Sciatic nerve (tissue), 2 donors: ENCODE measurements at regions not wholly inside any gene's neighbourhood (a gene's known extent, or its start where the extent isn't known, plus 50 kb on each side); places are given as distances from the start of the nearest gene placed in this dataset.

Experiments
- ATAC-seq: fragments of 200-7000 bp; cut with Tn5 transposase; one replicate; pipeline ENCODE4 v1.9.1; 2020; ENCODE audit warnings: mild to moderate bottlenecking, moderate library complexity
- DNase-seq: peaks from one replicate; pipeline ENCODE4 v3.0.0-alpha.2; 2020; ENCODE audit warnings: low spot score
- intact Hi-C: fragments of 100-400 bp; cut with DNase I; formaldehyde crosslinking; loops from one replicate; pipeline ENCODE4 v1.14.2; 2022
- donor health status: DM: no; HTN: no; CAD: no.
- donor health status: DM: no; HTN: no; CAD: no.

GRCh38 chr12:93039930-93040329 is 110.8 kb upstream of the EEA1 start:
- no peak for ATAC-seq
- intact Hi-C loops = no loop called here
- DNase-seq = no peak

- no peak for DNase-seq
These were observed 111.3 kb upstream of the EEA1 start for GRCh38 chr12:93040367-93040766.

GRCh38 chr12:93041416-93041815 is 112.3 kb upstream of the EEA1 start:
- intact Hi-C loops = no loop called here
- ATAC-seq (no peak), DNase-seq (no peak)

More at GRCh38 chr12:93040367-93040766, 111.3 kb upstream of the EEA1 start:
- ATAC-seq = no peak
- intact Hi-C loops = no loop called here

- no peak for DNase-seq
- intact Hi-C loops = no loop called here
These were observed 113.2 kb upstream of the EEA1 start for GRCh38 chr12:93042283-93042682.

GRCh38 chr12:93042684-93043083 is 113.6 kb upstream of the EEA1 start:
- ATAC-seq = no peak
- DNase-seq = no peak
- intact Hi-C loops = no loop called here

More at GRCh38 chr12:93042283-93042682, 113.2 kb upstream of the EEA1 start:
- no peak for ATAC-seq

- no peak for ATAC-seq
- no peak for DNase-seq
- intact Hi-C loops = no loop called here
These were observed 114.2 kb upstream of the EEA1 start for GRCh38 chr12:93043192-93043876.

- intact Hi-C loops = no loop called here
- ATAC-seq = no peak
- no peak for DNase-seq
These were observed 114.7 kb upstream of the EEA1 start for GRCh38 chr12:93043877-93044209.

GRCh38 chr12:93047118-93047517 is 118.0 kb upstream of the EEA1 start:
- no peak for DNase-seq
- intact Hi-C loops = no loop called here
- no peak for ATAC-seq

- ATAC-seq (no peak), DNase-seq (no peak)
- intact Hi-C loops = no loop called here
These were observed 119.6 kb upstream of the EEA1 start for GRCh38 chr12:93048656-93049055.

GRCh38 chr12:93050026-93050747 is 121.1 kb upstream of the EEA1 start:
- DNase-seq = no peak
- ATAC-seq = peak; percentile 22
- intact Hi-C loops = no loop called here

GRCh38 chr12:93050748-93051081 is 121.6 kb upstream of the EEA1 start:
- ATAC-seq (no peak), DNase-seq (no peak)
- intact Hi-C loops = no loop called here

GRCh38 chr12:93054021-93054420 is 124.9 kb upstream of the EEA1 start:
- no peak for DNase-seq
- no peak for ATAC-seq
- intact Hi-C loops = no loop called here

- ATAC-seq (no peak), DNase-seq (no peak)
- intact Hi-C loops = no loop called here
These were observed 126.1 kb upstream of the EEA1 start for GRCh38 chr12:93055221-93055620.

GRCh38 chr12:93056971-93057535 is 128.0 kb upstream of the EEA1 start:
- no peak for DNase-seq
- intact Hi-C loops = no loop called here
- ATAC-seq = no peak

- intact Hi-C loops = no loop called here
- no peak for ATAC-seq
These were observed 129.2 kb upstream of the EEA1 start for GRCh38 chr12:93058280-93058679.

GRCh38 chr12:93059288-93059687 is 130.2 kb upstream of the EEA1 start:
- no peak for ATAC-seq
- no peak for DNase-seq
- intact Hi-C loops = no loop called here

More at GRCh38 chr12:93058280-93058679, 129.2 kb upstream of the EEA1 start:
- no peak for DNase-seq

GRCh38 chr12:93059925-93060665 is 131.0 kb upstream of the EEA1 start:
- ATAC-seq (no peak), DNase-seq (no peak)
- intact Hi-C loops = no loop called here

GRCh38 chr12:93060666-93061472 is 131.8 kb upstream of the EEA1 start:
- peak; percentile 63 for DNase-seq
- intact Hi-C loops = no loop called here
- peak; percentile 86 for ATAC-seq
